Loucy (cell line): ENCODE measurements at regions not wholly inside any gene's neighbourhood (a gene's known extent, or its start where the extent isn't known, plus 50 kb on each side); places are given as distances from the start of the nearest gene placed in this dataset.

Experiments used
- H2AFZ ChIP-seq: fragments of 200-600 bp; sonication (generic); 2 replicates; pipeline ENCODE4 v1.6.0; 2016; ENCODE audit warnings: antibody characterized with exemption, mild to moderate bottlenecking, low read length, moderate library complexity
- H3F3A ChIP-seq: fragments of 200-600 bp; 2 replicates; pipeline ENCODE4 v1.6.0; 2016; ENCODE audit warnings: antibody characterized with exemption, low read depth, mild to moderate bottlenecking
- H3K27me3 ChIP-seq: fragments of 200-600 bp; sonication (generic); 2 replicates; pipeline ENCODE4 v1.6.1; 2014; ENCODE audit warnings: low read length, mild to moderate bottlenecking; ENCODE audit not compliant: insufficient read depth, poor library complexity, severe bottlenecking
- H3K36me3 ChIP-seq: fragments of 200-600 bp; sonication (generic); 2 replicates; pipeline ENCODE4 v1.6.1; 2016; ENCODE audit warnings: low read length; ENCODE audit not compliant: insufficient read depth
- H3K4me1 ChIP-seq: fragments of 200-600 bp; sonication (generic); 2 replicates; pipeline ENCODE4 v1.5.1; 2014; ENCODE audit warnings: low read length, mild to moderate bottlenecking; ENCODE audit not compliant: insufficient read depth, poor library complexity, severe bottlenecking
- H3K4me2 ChIP-seq: fragments of 200-600 bp; sonication (generic); 2 replicates; pipeline ENCODE4 v1.6.0; 2014; ENCODE audit warnings: antibody characterized with exemption, low read length, low read depth, mild to moderate bottlenecking; ENCODE audit not compliant: poor library complexity, severe bottlenecking
- H3K4me3 ChIP-seq: fragments of 200-600 bp; sonication (generic); 2 replicates; pipeline ENCODE4 v1.5.1; 2014; ENCODE audit warnings: low read length, mild to moderate bottlenecking, mixed read lengths; ENCODE audit not compliant: poor library complexity, severe bottlenecking
- H3K79me2 ChIP-seq: fragments of 200-600 bp; sonication (generic); 2 replicates; pipeline ENCODE4 v1.6.1; 2014; ENCODE audit warnings: low read length; ENCODE audit not compliant: insufficient read depth
- H3K9ac ChIP-seq: fragments of 200-600 bp; sonication (generic); 2 replicates; pipeline ENCODE4 v1.6.0; 2014; ENCODE audit warnings: mild to moderate bottlenecking, low read depth, low read length, moderate library complexity; ENCODE audit not compliant: poor library complexity, severe bottlenecking
- H3K9me2 ChIP-seq: fragments of 200-600 bp; sonication (generic); replicated peaks from 2 replicates; pipeline ENCODE4 v1.6.1; 2016; ENCODE audit warnings: low read depth, low read length, mixed read lengths
- H3K9me3 ChIP-seq: fragments of 200-600 bp; sonication (generic); 2 replicates; pipeline ENCODE4 v1.6.1; 2014; ENCODE audit warnings: mild to moderate bottlenecking, antibody characterized with exemption, low read length, low read depth; ENCODE audit not compliant: insufficient read depth
- H4K20me1 ChIP-seq: fragments of 200-600 bp; sonication (generic); 2 replicates; pipeline ENCODE4 v1.6.0; 2014; ENCODE audit warnings: antibody characterized with exemption, low read length, mild to moderate bottlenecking; ENCODE audit not compliant: insufficient read depth, poor library complexity, severe bottlenecking
- EZH2phosphoT487 ChIP-seq: fragments of 200-600 bp; IDR thresholded peaks from 2 replicates; pipeline ENCODE4 v1.6.1; 2018; ENCODE audit warnings: antibody characterized with exemption, mild to moderate bottlenecking, moderate library complexity, borderline replicate concordance
- TF ChIP-seq, protein P1 (sequence below): fragments of 200-600 bp; sonication (generic); conservative IDR thresholded peaks from 2 replicates; pipeline ENCODE4 v1.5.1; 2014; ENCODE audit warnings: mild to moderate bottlenecking, antibody characterized with exemption, low read length

DNA sequence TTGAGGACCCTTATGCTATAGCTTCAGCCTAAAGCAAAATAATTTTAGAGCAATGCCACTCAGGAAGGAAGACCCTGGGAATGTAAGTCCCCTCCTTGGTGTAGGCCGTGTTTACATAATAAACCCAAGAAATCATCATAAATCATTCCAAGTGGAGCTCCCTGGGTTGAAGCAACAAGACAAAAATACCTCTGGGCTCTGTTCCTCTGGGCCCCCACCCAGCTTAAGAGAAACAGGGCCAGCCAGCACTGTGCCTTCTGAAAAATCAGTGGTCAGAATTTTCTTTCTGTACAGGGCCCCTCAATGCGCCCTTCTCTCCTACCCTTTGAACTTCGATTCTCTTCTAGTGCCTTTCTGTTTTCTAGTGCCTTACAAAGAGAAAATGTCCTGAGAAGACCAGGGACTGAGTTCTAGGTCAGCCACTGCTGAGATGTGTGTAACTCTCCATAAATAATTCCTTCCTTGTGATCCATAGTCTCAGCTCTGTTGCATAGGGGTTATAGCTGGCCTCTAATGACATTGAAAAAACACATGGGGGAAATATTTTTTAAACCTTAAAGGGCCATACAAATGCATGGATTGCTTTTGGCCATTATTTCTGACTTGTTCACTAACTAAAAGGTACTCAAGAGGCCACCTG, 101.0 kb downstream of the ADRB2 start:
- Histone ChIP-seq H3F3A (no peaks in the 10 kb centered on the region), H3K79me2 (no peaks in the 10 kb centered on the region), H2AFZ (no peak overlapping the region), H3K9me2 (no peaks in the 10 kb centered on the region), H3K4me2 (no peak overlapping the region), H3K9ac (no peak overlapping the region), H3K27me3 (no peaks in the 10 kb centered on the region), H3K9me3 (no peaks in the 10 kb centered on the region), H4K20me1 (no peaks in the 10 kb centered on the region), H3K4me1 (no peaks in the 10 kb centered on the region), H3K36me3 (no peaks in the 10 kb centered on the region), H3K4me3 (no peak overlapping the region)
- TF ChIP-seq, protein P1, sequence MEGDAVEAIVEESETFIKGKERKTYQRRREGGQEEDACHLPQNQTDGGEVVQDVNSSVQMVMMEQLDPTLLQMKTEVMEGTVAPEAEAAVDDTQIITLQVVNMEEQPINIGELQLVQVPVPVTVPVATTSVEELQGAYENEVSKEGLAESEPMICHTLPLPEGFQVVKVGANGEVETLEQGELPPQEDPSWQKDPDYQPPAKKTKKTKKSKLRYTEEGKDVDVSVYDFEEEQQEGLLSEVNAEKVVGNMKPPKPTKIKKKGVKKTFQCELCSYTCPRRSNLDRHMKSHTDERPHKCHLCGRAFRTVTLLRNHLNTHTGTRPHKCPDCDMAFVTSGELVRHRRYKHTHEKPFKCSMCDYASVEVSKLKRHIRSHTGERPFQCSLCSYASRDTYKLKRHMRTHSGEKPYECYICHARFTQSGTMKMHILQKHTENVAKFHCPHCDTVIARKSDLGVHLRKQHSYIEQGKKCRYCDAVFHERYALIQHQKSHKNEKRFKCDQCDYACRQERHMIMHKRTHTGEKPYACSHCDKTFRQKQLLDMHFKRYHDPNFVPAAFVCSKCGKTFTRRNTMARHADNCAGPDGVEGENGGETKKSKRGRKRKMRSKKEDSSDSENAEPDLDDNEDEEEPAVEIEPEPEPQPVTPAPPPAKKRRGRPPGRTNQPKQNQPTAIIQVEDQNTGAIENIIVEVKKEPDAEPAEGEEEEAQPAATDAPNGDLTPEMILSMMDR: no peak
- no peak for TF ChIP-seq EZH2phosphoT487

- Histone ChIP-seq H3K27me3 (no peaks in the 10 kb centered on the region), H3K9ac (no peak overlapping the region), H3K9me2 (no peaks in the 10 kb centered on the region), H3K4me3 (no peak overlapping the region), H3F3A (no peaks in the 10 kb centered on the region), H3K4me1 (no peaks in the 10 kb centered on the region), H4K20me1 (no peaks in the 10 kb centered on the region), H3K36me3 (no peaks in the 10 kb centered on the region), H3K79me2 (no peaks in the 10 kb centered on the region), H3K4me2 (no peak overlapping the region), H2AFZ (no peak overlapping the region), H3K9me3 (no peaks in the 10 kb centered on the region)
- TF ChIP-seq, protein P1: no peak
- TF ChIP-seq EZH2phosphoT487: no peak
These were observed 101.7 kb downstream of the ADRB2 start for GRCh38 chr5:148928141-148928540.

GRCh38 chr5:148931453-148932057, 105.1 kb downstream of the ADRB2 start:
- H3K79me2 ChIP-seq: no peaks in the 10 kb centered on the region
- H3K4me2 ChIP-seq: no peak overlapping the region
- no peaks in the 10 kb centered on the region for H3K9me2 ChIP-seq
- no peaks in the 10 kb centered on the region for H3K9me3 ChIP-seq
- no peaks in the 10 kb centered on the region for H3F3A ChIP-seq
- no peaks in the 10 kb centered on the region for H3K36me3 ChIP-seq
- H3K4me1 ChIP-seq: no peaks in the 10 kb centered on the region
- no peak overlapping the region for H3K4me3 ChIP-seq
- no peak overlapping the region for H2AFZ ChIP-seq
- no peak overlapping the region for H3K9ac ChIP-seq
- no peaks in the 10 kb centered on the region for H4K20me1 ChIP-seq
- no peak for TF ChIP-seq EZH2phosphoT487
- TF ChIP-seq, protein P1: no peak
- H3K27me3 ChIP-seq: no peaks in the 10 kb centered on the region
